ENCODE measurements at regions not wholly inside any gene's neighbourhood (a gene's known extent, or its start where the extent isn't known, plus 50 kb on each side); places are given as distances from the start of the nearest gene placed in this dataset.

DNA sequence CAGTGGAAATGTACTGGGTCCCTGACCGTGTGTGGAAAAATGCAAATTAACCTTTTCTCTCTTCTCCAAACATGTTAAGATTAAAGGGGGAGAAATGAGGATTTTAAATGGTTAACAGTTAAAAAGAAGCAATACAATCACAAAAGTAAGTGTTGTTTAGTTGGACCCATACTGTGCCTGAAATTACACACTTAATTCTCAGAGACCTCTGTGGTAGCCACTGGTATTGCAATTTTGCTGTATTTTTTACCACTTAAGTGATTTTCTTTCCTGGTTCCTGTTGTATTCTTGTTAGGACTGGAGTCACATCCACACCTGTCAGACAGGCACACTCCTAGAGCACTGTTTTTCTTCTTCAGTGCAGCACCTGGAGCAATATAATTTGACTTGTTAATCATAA is 179.6 kb upstream of the PDGFD start:
- CTCF ChIA-PET: interaction anchor here (1.0 kb wide), 1 partner anchor 267 kb away, joined by 4 read pairs; no protein-coding TSS in a partner anchor
- TF ChIP-seq, protein P1, sequence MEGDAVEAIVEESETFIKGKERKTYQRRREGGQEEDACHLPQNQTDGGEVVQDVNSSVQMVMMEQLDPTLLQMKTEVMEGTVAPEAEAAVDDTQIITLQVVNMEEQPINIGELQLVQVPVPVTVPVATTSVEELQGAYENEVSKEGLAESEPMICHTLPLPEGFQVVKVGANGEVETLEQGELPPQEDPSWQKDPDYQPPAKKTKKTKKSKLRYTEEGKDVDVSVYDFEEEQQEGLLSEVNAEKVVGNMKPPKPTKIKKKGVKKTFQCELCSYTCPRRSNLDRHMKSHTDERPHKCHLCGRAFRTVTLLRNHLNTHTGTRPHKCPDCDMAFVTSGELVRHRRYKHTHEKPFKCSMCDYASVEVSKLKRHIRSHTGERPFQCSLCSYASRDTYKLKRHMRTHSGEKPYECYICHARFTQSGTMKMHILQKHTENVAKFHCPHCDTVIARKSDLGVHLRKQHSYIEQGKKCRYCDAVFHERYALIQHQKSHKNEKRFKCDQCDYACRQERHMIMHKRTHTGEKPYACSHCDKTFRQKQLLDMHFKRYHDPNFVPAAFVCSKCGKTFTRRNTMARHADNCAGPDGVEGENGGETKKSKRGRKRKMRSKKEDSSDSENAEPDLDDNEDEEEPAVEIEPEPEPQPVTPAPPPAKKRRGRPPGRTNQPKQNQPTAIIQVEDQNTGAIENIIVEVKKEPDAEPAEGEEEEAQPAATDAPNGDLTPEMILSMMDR (conservative IDR thresholded peaks at IDR 0.05; ENCODE audit: low read depth): no peak
- no peak overlapping the region for H3K27ac ChIP-seq
- POLR2A ChIA-PET (ENCODE audit: low non-redundant PET): no interaction called here
- peak; percentile 1 for DNase-seq (ENCODE audit: low spot score)

DNA sequence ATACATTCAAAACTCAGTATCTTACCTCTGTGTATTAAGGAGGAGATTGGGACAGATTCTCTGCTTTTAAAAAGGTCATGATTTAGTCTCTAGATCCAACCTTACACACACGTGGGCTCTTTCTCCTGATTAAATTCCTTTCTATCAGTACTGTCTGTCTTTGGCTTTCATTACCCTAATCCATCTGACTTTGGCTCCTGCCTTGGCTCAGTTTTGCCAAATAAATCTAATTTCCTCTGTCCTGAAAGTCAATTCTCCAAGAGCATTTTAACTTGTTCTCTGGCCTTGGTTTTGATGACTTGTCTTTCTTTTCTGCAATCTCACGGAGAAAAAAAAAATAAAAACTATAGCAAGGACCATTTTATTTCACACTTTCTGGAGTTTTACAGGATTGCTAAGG is 176.6 kb upstream of the PDGFD start:
- CTCF ChIA-PET: no interaction called here
- POLR2A ChIA-PET (ENCODE audit: low non-redundant PET): no interaction called here
- no peak overlapping the region for H3K27ac ChIP-seq
- TF ChIP-seq, protein P1 (conservative IDR thresholded peaks at IDR 0.05; ENCODE audit: low read depth): no peak
- DNase-seq (ENCODE audit: low spot score): no peak

DNA sequence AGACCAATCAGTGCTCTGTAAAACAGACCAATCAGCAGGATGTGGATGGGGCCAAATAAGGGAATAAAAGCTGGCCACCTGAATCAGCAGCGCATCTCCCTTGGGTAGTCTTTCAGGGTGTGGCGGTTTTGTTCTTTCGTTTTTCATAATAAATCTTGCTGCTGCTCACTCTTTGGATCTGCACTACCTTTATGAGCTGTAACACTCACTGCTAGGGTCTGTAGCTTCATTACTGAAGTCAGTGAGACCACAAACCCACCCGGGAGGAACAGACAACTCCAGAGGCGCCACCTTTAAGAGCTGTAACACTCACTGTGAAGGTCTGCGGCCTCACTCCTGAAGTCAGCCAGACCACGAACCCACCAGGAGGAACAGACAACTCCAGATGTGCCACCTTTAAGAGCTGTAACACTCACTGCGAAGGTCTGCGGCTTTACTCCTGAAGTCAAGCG is 175.5 kb upstream of the PDGFD start:
- no peak overlapping the region for H3K27ac ChIP-seq
- CTCF ChIA-PET: no interaction called here
- TF ChIP-seq, protein P1 (conservative IDR thresholded peaks at IDR 0.05; ENCODE audit: low read depth): no peak
- DNase-seq (ENCODE audit: low spot score): no peak
- POLR2A ChIA-PET (ENCODE audit: low non-redundant PET): no interaction called here

DNA sequence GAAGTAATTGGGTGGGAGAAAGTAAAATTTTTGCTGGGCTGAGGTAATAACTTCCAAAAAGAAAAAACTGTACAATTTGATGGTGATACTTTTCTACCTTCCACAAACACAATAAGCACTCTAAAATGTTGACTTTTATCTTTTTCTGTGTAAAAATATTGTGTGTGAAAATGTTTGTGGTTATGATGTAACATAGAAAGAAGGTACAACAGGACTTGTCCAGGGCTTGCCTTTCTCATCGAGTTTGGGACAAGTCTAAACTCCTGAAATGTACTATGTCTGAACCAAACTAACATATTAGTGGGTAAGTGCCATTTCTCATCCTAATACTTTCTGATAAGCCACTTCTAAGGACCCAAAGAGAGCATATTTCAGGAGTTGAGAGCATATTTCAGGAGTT is 174.2 kb upstream of the PDGFD start:
- TF ChIP-seq, protein P1 (conservative IDR thresholded peaks at IDR 0.05; ENCODE audit: low read depth): no peak
- H3K27ac ChIP-seq: no peak overlapping the region
- no peak for DNase-seq (ENCODE audit: low spot score)
- ChIA-PET CTCF (interaction anchor here (0.6 kb wide), 1 partner anchor 350 kb away, joined by 3 read pairs; no protein-coding TSS in a partner anchor), POLR2A (ENCODE audit: low non-redundant PET) (no interaction called here)

DNA sequence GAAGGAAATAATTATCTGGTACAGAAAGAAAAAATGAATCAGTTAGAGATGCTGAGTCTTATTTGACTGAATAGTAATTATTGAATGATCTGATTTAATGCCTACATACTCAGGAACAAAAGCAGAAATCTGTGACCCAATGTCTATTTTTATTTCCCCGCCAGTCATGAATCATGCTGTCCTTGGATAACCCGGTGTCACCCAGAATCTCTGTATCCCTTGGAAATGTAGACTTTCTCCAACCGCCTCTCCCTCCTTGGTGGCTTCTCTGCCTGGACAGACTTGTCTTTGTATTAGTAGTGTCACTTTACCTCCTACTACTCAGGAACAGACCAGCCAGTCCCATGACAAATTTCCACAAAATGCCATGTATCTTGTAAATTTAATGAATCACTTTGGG is 173.3 kb upstream of the PDGFD start:
- ChIA-PET CTCF (no interaction called here), POLR2A (ENCODE audit: low non-redundant PET) (no interaction called here)
- DNase-seq (ENCODE audit: low spot score): no peak
- TF ChIP-seq, protein P1 (conservative IDR thresholded peaks at IDR 0.05; ENCODE audit: low read depth): no peak
- H3K27ac ChIP-seq: no peak overlapping the region

DNA sequence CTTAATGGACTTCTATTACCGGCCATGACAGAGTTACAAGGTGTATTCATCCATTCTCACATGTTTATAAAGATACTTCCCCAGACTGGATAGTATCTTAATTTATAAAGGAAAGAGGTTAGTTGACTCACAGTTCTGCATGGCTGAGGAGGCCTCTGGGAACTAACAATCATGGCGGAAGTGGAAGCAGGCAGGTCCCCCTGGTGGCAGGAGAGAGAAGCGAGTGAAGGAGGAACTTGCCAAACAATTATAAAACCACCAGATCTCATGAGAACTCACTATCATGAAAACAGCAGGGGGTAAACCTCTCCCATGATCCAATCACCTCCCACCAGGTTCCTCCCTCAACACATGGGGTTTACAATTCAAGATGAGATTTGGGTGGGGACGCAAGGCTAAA is 170.0 kb upstream of the PDGFD start:
- TF ChIP-seq, protein P1 (conservative IDR thresholded peaks at IDR 0.05; ENCODE audit: low read depth): no peak
- DNase-seq (ENCODE audit: low spot score): no peak
- POLR2A ChIA-PET (ENCODE audit: low non-redundant PET): no interaction called here
- CTCF ChIA-PET: no interaction called here
- H3K27ac ChIP-seq: no peak overlapping the region

DNA sequence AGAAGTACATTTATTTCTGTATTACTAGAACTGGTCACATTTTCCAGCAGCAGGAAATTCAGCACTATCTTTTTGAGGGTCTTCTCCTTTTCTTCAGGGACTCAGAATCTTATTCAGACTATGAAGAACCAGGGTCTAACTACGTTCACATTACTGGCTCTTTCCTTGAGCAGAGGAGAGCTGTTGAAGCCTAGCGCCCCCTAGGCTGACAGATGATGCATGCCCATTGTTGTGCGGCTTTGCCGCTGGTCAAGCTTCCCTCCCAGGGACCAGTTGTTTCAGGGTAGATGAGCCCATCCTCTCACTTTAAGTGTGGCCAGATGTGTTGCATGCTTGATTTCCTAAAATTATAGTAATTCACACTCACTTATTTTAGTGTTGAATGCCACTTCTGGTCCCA is 168.2 kb upstream of the PDGFD start:
- TF ChIP-seq, protein P1 (conservative IDR thresholded peaks at IDR 0.05; ENCODE audit: low read depth): no peak
- no peak for DNase-seq (ENCODE audit: low spot score)
- CTCF ChIA-PET: interaction anchor here (0.6 kb wide), 3 partner anchors 199 to 473 kb away, joined by 3 to 4 read pairs (median 3); no protein-coding TSS in a partner anchor
- POLR2A ChIA-PET (ENCODE audit: low non-redundant PET): no interaction called here
- no peak overlapping the region for H3K27ac ChIP-seq
